ENCODE measurements at regions not wholly inside any gene's neighbourhood (a gene's known extent, or its start where the extent isn't known, plus 50 kb on each side); places are given as distances from the start of the nearest gene placed in this dataset.

- TF ChIP-seq POLR2AphosphoS5 (IDR thresholded peaks at IDR 0.05): no peak
- no peak for TF ChIP-seq CTCF (IDR thresholded peaks at IDR 0.05)
- no peak for TF ChIP-seq POLR2A (IDR thresholded peaks at IDR 0.05; ENCODE audit: low read depth)
These were observed 114.4 kb upstream of the PPP1R26 start for GRCh38 chr9:135365013-135365768.
